ENCODE measurements at regions not wholly inside any gene's neighbourhood (a gene's known extent, or its start where the extent isn't known, plus 50 kb on each side); places are given as distances from the start of the nearest gene placed in this dataset.

- DNase-seq, result no peak
These were observed 116.4 kb downstream of the IRS2 start for GRCh38 chr13:109669956-109670355.

GRCh38 chr13:109669234-109669612 is 117.2 kb downstream of the IRS2 start:
- no peak for DNase-seq

DNA sequence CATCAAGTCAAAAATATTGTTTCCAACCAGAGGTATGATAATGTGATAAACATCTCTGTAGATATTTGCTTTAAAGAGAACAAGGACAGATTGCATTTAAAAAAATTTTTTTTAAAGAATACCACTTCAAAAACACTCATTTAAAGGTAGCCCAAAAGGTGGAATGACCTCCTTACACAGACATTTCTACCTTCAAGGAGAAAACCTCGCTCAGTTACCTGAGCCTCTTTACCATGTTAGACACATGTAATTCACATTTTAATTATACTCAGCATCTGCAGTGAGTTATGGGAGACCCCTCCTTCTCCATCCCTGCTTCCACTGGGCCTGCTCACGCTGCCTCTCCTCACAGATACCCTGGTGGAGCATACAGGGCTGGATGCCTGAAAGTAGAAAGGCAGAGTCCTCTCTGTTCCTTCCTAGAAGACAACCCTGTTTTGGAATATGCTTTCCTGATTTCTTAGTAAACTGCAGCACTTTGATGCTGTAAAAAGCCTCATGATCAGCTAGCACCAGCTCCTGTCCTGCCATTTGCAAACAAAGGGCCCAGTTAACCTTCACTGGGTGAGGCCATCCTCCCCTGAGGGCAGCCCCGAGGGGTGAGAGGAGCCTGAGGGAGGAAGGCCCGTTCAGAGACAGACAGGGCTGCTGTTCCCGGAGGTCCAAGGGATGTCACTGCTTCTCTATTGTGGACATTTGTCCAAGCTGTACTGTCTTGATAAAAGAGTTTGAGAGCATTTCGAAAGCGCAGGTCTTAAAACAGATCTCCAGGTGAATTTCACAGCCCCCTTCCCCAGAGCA is 117.8 kb downstream of the IRS2 start:
- DNase-seq, result no peak

- DNase-seq, result no peak
These were observed 118.5 kb downstream of the IRS2 start for GRCh38 chr13:109667807-109668291.

DNA sequence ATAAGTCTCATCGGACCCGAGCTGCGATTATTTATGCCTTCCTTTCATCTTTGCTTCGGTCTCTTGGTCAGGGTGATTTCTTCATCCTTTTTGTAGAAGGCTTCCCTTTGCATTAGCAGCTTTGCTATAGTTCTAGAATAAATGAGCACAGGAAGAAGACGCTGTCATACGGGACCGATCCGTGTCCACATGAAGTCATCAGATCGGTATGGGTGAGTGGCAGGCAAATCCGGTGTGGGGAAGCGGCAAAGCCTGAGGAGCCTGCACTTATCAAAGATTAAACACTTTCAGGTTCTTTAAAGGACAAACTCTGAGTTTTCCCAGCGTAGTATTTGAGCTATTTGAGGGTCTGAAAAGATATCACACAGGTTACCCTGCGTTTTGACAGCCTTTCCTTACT is 119.3 kb downstream of the IRS2 start:
- no peak for DNase-seq

GRCh38 chr13:109666656-109667055 is 119.7 kb downstream of the IRS2 start:
- DNase-seq, result no peak

GRCh38 chr13:109665781-109666249 is 120.6 kb downstream of the IRS2 start:
- DNase-seq, result no peak

- DNase-seq, result no peak
These were observed 121.1 kb downstream of the IRS2 start for GRCh38 chr13:109665240-109665639.

DNA sequence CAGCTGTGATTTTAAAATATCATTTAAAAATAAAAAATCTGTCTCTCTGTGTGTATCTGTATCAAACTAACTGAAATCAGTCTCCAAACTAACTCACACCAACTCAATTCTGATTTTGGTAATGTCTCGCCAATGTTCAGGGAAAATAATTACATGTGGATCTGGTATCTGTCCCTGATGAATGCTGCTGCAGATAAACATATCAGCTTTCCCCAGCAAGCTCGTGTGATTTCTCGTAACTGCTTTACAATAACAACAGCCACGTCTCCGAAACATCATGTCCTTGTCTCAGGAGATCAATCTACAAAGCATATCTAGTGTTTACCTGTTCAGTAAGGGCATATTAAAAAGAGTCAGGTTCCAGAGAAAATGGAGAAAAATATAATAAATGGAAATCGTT is 129.0 kb downstream of the IRS2 start:
- DNase-seq, result no peak

DNA sequence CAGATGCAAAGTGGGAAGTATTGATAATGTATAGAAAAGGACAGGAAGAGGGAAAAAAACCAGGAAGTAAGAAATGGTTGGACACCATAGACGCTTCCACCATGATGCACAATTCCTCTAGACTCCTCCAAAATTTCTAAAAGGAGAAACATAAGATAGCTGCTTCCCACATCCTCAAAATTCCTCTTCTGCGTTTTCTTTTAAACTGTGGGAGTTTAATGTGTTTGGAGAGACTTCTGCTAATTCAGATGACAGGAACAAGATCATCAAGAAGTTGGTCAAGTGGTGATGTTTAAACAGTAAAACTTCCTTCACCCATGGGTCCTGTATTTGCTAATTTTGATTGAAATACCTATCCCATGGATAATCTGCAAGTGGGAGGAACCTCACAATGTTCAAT is 130.2 kb downstream of the IRS2 start:
- DNase-seq, result no peak

- no peak for DNase-seq
These were observed 130.8 kb downstream of the IRS2 start for GRCh38 chr13:109655611-109656010.

GRCh38 chr13:109655206-109655600 is 131.2 kb downstream of the IRS2 start:
- no peak for DNase-seq

DNA sequence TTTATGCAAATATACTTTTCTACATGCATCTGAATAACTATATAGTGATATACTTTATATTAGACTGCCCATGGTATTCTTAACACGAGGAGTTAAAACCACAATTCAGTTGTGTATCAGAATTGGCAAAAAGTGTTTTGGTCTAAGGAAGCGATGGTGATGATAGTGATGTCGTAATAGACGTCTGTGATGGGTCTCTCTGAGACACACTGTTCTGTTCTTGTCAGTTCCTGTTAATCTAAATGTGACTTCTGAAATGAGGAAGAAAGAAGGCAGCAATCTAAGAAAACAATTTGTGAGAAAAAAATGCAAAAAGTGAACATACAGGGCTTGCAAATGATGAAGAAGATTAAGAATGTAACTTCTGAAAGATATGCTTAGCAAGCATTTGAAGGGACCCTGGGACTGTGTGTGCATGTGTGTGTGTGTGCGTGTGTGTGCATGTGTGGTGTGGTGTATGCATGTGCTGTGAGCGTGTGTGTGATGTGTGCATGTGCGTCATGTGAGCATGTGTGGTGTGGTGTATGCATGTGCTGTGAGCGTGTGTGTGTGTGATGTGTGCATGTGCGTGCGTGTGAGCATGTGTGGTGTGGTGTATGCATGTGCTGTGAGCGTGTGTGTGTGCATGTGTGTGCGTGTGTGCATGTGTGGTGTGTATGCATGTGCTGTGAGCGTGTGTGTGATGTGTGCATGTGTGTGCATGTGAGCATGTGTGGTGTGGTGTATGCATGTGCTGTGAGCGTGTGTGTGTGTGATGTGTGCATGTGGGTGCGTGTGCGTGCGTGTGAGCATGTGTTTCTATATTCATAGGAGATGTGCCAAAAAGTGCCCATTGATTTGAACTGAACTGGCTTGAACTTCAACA is 131.8 kb downstream of the IRS2 start:
- no peak for DNase-seq

DNA sequence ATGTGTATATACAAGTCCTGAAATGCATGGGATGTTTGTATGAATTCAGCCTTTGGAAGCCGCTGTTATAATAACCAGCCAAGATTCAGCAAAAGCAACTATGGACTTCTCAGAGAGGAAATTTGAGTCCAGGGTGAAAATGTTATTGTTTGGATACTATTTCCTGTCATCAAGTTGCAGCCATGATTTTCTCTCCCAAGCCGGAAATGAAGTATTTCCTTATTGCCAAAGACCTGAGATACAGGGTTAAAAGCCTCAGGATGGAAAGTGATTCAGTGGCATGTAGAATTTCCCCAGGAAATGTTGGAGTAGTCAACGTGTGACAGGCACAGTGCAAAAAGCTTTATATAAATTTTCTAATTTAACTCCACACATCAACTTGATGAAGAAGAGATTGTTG is 133.9 kb downstream of the IRS2 start:
- no peak for DNase-seq

DNA sequence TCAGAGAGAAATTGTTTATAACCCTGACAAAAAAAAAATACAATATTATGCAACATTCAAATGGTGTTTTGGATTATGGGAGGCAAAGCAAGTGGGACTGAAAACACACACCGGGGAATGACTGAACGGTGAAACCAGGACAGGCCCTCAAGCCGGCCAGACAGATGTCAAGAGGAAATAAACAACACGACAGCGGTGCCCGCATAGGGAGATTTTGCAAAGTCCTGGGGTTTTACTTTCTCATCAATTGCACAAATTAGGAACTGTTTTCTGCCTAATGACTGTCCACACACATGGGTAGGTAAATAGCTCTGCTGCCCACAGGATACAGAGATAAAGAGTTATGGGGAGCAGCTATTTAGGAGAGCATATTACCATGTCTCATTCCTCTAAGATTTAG is 134.5 kb downstream of the IRS2 start:
- no peak for DNase-seq

- no peak for DNase-seq
These were observed 135.1 kb downstream of the IRS2 start for GRCh38 chr13:109651311-109651710.

- DNase-seq, result no peak
These were observed 135.5 kb downstream of the IRS2 start for GRCh38 chr13:109650861-109651260.

DNA sequence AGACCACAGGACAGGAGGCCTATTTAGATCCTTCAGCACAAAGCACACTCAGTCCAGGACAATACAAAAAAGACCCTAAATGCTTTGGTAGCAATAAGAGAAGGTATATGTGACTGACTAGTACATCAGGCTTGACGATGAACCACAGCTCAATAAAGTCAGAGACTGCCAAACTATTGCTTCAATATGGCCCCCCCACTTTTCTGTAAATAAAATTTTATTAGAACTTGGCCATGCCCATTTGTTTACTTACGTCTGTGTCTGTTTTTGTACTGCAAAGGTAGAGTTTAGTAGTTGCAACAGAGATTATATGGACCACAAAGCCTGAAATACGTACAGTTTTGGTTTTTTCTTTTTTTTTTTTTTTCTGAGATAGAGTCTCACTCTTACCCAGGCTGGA is 136.7 kb downstream of the IRS2 start:
- no peak for DNase-seq

GRCh38 chr13:109647699-109648098 is 138.7 kb downstream of the IRS2 start:
- no peak for DNase-seq

- no peak for DNase-seq
These were observed 139.3 kb downstream of the IRS2 start for GRCh38 chr13:109647053-109647452.

DNA sequence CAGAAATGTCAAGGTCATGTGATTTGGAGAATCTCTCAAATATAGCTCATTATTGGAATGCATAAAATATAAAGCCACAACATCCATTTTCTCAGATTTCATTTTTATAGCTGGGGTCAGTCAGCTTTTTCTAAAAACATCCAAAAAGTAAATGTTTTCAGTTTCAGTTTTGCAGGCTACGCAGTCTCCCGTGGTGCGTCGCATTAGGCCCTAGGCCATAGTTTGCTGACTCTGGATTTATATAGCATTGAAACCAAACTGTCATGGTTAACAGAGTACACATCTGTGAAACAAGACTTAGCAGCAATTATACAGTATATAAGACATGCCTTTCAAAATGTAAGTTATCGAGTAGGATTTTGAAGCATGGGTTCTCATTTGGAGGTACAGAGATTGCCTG is 140.0 kb downstream of the IRS2 start:
- peak; percentile 79 for DNase-seq

DNA sequence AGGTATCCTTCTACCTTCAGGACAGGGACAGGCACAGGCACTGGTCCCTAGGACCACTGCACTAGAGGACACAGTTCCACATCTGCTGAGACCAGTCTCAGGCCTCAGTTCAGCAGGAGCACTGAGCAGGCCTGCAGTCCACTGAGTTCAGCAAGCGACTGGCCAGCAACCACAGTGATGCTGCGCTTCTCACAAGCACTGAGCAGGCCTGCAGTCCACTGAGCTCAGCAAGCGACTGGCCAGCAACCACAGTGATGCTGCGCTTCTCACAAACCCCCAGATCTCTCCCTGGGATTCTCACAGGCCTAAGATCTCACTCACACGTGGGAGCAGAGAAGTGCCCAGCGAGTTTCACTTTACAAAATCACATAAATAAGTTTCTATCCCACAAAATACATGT is 140.6 kb downstream of the IRS2 start:
- no peak for DNase-seq

DNA sequence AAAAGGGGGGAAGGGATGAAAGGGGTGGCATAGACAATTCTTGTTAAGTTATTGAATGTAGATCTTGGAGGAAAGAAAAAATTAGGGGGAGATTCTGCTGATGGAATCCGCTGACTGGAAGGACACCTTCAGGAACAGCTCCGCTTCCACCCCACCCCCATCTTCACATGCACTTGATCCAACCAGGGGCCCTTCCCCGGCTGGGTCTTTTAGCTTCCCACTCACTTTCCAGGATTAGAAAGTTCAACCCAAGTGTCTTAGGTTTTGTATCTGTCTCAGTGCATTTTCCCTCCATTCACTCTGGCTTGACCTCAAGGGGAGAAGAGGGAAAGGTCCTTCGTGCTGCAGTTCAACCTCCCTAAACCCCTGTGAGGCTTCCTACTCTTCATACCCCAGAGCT is 141.4 kb downstream of the IRS2 start:
- DNase-seq, result no peak
